GM19463 (cell line): ENCODE measurements at regions not wholly inside any gene's neighbourhood (a gene's known extent, or its start where the extent isn't known, plus 50 kb on each side); places are given as distances from the start of the nearest gene placed in this dataset.

ENCODE experiments used
- ATAC-seq: cut with Tn5 transposase; IDR thresholded peaks from one replicate; pipeline ENCODE4 v1.9.1; 2021; ENCODE audit warnings: mild to moderate bottlenecking, moderate library complexity; ENCODE audit not compliant: unreplicated experiment

DNA sequence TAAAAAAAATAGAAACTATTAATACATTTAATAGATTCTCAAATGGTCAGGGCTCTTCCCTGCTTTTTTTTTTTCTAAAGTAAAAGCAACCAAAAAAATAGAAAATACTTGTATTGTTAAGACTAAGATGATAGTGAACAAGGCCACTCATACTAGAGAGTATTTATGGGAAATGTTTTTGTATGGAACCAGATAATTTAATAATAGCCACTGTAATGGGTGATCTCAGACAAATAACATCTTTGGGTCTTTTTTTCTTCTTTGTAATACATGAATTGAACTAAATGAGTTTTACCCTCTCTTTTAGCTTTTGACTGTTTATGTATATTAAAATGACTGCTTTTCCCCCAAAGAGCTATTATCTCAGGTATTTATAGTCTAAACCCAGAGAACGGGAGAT is 92.1 kb upstream of the ELOVL6 start:
- ATAC-seq = no peak

DNA sequence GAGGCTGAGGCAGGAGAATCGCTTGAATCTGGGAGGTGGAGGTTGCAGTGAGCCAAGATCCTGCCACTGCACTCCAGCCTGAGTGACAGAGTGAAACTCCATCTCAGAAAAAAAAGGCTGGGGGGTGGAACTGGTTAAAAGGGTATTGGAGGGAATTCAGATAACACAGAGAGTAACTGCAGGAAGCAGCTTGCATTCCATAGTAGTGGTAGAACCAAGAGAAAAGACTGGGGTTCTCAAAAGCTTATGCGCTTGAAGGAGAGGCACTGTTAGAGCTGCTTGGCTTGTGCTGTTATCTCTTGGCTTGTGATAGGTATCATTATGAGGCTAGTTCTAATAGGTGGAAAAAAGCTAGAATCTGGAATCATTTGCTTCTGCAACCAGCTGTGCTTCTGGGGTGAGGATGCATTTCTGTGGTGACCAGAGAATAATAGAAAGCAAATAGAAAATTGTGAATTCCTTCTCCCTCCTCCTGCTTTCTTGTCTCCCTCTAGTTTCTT is 91.2 kb upstream of the ELOVL6 start:
- no peak for ATAC-seq

DNA sequence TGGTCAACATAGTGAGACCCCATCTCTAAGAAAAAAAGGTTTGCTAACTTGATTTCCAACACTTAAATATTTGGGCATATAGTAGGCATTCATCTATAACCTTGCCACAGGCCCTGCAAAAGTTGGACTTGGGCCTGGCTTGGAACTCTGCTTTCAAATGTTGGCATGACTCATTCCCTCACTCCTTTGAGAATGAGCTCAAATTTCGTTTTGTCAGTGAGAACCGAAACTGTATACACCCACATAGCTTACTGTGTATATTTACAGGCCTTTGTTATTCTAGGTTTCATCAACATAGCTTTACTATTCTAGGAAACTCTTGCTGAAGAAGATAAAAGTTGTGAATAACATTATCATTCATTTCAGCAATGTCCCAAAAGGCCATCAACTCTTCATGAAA is 88.7 kb upstream of the ELOVL6 start:
- ATAC-seq = peak; percentile 99

DNA sequence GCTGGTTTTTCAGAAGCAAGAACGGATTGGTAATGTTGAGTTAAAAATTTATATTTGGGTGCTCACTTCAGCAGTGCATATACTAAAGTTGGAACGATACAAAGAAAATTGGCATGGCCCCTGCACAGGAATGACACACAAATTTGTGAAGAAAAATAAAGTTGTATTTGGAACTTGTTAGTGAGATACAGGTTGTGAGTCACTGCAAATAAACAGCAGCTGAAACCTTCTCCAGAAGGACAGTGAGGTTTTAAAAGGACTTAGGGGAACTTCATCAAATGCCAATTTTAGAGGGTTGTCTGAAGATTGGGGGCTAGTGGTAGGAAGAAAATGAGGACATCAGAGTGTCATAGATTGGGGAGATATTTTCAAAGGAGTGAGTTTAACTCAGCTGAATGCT is 79.7 kb upstream of the ELOVL6 start:
- no peak for ATAC-seq

DNA sequence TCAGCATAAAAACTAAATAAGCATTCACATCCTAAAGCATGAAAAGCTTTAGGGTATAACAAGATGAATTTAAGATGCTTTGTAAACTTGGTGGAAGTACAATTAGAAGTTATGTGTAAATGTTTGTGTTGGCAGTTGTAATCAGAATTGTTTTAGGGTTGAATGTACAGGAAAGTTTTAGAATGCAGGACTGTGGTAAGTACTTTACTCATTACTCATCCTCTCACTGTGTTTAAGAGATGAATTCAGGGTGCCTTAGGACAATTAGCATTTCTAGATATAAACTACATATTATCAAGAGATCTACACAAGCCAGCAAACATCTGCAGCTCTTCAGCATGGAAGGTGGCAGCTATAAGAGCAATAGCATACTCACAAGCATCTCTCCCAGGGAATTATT is 77.5 kb upstream of the ELOVL6 start:
- no peak for ATAC-seq

DNA sequence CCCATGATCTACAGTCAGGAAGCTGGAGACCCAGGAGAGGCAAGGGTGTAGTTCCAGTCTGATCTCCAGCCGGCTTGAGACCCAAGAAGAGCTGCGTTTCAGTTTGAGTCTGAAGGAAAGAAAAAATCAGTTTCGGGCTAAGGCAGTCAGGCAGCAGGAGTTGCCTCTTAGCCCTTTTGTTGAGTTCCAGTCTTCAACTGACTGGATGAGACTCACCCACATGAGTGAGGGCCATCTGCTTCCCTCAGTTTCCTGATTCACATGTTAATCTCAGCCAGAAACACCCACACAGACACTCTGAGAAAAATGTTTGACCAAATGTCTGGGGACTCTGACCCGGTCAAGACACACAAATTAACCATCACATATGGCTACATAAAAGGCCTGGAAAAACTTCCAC is 73.6 kb upstream of the ELOVL6 start:
- peak; percentile 43 for ATAC-seq

DNA sequence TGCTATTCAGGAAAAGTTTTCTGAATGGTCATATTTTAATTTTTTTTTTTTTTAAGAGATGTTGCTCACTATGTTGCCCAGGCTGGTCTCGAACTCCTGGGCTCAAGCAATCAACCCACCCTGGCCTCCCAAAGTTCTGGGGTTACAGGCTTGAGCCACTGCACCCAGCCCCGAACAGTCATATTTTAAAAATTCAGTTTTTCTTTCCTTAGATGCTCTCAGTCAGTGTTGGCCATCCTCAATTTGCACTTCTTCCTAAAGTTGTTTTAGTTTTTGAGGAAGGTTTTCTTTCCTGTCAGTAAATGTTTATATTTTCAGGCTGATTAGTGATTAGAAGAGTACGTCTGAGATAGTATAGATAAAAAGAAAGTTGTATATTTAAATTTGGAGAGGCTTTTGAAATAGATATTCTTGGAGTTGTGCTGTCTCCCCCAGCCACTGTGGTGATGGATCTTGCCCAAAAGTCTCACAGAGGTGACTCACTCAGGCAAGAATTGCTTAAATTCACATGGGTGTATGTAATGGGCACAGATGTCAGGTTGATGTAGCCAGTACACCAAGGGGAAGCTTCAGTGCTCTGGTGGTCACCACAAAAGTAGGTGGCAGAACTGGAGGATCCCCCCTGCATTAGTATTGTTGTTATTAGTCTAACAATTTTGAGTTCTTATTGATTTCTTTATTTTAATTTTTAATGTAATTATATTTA is 72.2 kb upstream of the ELOVL6 start:
- ATAC-seq = no peak

DNA sequence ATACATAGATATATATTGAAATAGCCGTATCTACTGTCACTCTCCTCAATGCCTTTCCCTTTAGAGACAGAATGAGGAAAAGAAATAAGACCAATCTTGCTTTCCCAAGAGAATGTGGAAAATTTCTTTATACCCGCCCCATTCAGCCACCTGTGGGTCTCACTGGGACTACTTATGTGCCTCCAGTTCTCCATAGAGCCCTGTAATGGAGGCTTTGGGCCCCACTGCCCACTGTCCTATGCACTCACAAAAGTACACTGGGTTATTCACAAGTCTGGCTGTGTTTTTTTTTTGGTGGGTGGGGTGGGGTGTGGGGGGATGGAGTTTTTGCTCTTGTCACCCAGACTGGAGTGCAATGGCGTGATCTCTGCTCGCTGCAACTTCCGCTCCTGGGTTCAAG is 70.4 kb upstream of the ELOVL6 start:
- ATAC-seq = no peak

DNA sequence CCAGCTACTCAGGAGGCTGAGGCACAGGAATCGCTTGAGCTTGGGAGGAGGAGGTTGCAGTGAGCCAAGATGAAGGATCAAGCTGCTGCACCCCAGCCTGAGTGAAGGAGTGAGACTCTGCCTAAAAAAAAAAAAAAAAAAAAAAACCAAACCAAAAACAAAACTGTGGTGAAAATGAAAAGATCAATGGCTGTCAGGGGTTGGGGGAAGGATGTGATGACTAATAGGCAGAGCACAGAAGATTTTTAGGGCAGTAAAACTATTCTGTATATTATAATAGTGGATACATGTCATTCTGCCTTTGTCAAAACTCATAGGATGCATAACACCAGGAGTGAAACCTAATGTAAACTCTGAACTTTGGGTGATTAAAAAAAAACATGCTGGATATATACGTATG is 69.9 kb upstream of the ELOVL6 start:
- ATAC-seq = no peak

DNA sequence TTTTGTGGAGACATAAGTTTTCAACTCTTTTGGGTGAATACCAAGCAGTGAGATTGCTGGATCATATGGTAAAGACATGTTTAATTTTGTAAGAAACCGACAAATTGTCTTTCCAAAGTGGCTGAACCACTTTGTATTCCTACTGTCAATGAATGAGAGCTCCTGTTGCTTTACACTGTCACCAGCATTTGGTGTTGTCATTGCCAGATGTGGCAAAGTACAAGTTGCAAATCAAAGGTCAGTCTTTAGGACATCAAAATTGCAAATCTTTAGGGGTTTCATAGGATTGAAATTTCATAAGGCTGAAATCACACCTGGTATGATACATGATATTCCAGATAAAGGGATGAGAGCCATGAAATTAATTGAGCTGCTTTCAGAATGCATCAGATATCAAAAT is 67.7 kb upstream of the ELOVL6 start:
- ATAC-seq = no peak

DNA sequence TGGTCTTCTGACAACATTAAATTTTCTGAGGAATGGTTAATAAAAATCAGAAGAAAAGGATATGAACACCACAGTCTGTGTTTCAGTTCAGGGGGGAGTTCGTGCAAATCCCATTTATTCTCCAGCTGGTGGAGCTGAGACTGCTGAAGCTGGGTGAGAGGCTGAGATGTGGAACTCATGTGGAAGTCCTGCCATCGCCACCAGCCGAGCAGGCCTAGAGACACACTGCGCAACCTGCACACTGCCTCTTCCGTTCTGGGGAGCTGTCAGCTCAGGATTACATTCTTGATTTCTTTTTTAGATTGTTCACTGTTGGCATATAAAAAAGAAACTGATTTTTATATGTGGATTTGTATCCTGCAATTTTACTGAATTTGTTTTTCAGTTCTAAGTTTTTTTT is 66.6 kb upstream of the ELOVL6 start:
- no peak for ATAC-seq

DNA sequence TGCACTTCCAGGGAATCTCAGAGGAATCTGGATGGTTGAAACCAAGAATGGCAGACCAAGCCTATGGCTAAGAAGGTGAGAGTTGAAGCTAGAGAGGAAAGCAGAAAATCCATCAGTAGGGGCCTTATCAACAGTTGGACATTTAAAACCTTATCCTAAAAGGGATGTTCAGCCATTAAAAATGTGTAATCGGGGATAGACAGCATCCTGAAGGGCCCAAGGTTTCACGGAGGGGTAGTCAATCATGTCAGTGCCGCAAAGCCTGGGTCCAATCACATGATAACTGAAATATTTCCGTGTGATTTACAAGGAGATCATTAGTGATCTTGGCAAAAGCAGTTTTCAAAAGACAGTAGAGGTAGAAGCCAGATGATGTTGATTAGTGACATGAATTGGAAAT is 61.9 kb upstream of the ELOVL6 start:
- ATAC-seq = no peak

DNA sequence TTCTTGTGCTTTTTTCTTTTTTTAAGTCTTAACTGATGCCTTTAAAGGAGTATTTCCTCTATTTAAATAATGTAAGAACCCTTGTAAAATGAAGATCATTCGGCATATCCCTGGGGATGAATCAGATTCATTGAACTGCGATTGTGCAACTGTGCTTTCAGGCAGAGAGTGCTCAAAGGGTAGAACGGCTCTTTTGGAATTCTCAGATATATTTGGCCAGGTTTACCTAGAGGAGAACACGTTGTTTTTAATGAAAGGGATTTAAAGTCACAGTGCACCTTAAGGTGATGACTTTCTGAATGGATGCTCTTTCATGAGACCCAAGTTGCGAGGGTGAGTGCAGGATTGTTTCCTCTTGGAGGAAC is 51.6 kb upstream of the ELOVL6 start:
- no peak for ATAC-seq

DNA sequence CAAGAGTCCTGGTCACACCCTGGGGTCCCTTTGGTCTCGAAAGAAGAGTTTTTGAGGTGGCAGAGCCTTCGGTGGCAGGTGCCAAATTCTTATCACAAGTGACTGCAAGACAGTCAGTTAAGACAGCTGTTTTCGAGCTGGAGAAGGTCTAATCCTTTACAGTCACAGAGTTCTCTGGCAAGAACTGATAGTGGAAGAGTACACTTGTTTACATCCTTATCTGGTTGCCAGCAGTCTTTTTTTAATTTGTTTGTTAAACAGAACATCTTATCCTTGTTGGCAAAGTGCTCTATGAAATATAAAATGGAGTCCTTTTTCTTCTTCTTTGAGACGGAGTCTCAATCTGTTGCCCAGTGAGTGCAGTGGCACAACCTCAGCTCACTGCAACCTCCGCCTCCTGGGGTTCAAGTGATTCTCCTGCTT is 50.4 kb upstream of the ELOVL6 start:
- ATAC-seq = no peak
